LNCaP clone FGC (cell line): ENCODE measurements at regions not wholly inside any gene's neighbourhood (a gene's known extent, or its start where the extent isn't known, plus 50 kb on each side); places are given as distances from the start of the nearest gene placed in this dataset.

Source experiments
- DNase-seq: peaks from one replicate; pipeline ENCODE4 v3.0.0-alpha.2; 2011; ENCODE audit warnings: low read depth
- H3K4me3 ChIP-seq: 2 replicates; pipeline ENCODE4 v1.5.1; 2011; ENCODE audit warnings: mild to moderate bottlenecking, low read depth, low read length, control low read depth
- TF ChIP-seq, protein P1 (sequence below): IDR thresholded peaks from 2 replicates; pipeline ENCODE4 v1.5.1; 2012; ENCODE audit warnings: mild to moderate bottlenecking; ENCODE audit not compliant: control insufficient read depth, insufficient read depth; ENCODE audit errors: extremely low read depth

DNA sequence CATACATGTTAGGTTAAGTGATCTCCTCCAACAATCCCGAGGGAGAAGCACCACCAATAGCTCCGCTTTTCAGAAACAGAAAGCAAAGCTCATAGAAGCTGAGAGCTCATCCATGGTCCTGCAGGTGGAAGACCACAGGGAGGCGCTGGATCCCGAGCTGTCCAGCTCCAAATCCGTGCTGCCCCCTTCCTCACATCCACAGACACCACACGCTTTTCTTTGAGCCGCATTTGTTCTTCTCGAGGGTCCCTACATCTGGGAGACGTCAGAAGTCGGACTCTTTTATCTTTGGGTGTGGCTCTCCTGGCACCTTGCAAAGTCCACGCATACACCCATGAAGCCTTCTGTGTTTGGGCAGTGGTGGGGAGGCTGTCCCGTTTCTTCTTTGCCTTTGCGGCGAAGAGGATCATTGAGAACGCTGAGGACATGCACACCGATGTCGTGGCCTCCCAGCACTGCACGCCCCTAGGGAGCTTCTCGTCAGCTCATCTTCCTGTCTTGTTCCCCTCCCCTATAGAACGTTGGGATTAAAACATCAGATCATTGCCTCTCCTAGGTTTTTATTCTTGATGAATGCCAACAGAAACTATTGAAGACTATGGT, 184.8 kb downstream of the TEX29 start:
- no peak for DNase-seq
- no peak overlapping the region for H3K4me3 ChIP-seq
- TF ChIP-seq, protein P1, sequence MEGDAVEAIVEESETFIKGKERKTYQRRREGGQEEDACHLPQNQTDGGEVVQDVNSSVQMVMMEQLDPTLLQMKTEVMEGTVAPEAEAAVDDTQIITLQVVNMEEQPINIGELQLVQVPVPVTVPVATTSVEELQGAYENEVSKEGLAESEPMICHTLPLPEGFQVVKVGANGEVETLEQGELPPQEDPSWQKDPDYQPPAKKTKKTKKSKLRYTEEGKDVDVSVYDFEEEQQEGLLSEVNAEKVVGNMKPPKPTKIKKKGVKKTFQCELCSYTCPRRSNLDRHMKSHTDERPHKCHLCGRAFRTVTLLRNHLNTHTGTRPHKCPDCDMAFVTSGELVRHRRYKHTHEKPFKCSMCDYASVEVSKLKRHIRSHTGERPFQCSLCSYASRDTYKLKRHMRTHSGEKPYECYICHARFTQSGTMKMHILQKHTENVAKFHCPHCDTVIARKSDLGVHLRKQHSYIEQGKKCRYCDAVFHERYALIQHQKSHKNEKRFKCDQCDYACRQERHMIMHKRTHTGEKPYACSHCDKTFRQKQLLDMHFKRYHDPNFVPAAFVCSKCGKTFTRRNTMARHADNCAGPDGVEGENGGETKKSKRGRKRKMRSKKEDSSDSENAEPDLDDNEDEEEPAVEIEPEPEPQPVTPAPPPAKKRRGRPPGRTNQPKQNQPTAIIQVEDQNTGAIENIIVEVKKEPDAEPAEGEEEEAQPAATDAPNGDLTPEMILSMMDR = peak; percentile 26; the same call in 1 of the 2 replicates

DNA sequence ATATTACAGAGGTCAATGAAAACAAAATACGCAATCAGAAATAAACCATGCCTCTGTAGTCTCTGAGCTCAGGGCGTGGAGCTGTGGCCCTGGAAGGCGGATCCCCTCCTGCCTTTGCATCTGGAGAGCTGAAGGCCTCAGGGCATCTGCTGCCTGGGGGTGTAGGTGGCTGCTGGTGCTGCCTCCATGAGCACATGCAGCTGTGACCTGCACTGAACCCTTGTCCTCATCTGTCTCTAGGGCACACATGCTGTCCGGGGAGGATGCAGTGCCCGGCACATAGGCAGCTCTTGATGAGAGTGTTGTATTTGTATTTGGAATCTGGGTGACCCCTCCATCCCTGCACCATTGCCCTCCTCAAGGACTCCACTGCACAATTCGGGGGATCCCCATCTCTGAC, 185.7 kb downstream of the TEX29 start:
- no peak overlapping the region for H3K4me3 ChIP-seq
- TF ChIP-seq, protein P1 = no peak
- DNase-seq = no peak

- H3K4me3 ChIP-seq = no peak overlapping the region
- TF ChIP-seq, protein P1 = no peak
- DNase-seq = no peak
Measured at GRCh38 chr13:111506621-111507020, 186.2 kb downstream of the TEX29 start.

- no peak overlapping the region for H3K4me3 ChIP-seq
- no peak for DNase-seq
- TF ChIP-seq, protein P1 = no peak
Measured at GRCh38 chr13:111508164-111508870, 187.9 kb downstream of the TEX29 start.

- no peak for DNase-seq
- no peak overlapping the region for H3K4me3 ChIP-seq
- TF ChIP-seq, protein P1 = no peak
Measured at GRCh38 chr13:111508902-111509509, 188.6 kb downstream of the TEX29 start.

DNA sequence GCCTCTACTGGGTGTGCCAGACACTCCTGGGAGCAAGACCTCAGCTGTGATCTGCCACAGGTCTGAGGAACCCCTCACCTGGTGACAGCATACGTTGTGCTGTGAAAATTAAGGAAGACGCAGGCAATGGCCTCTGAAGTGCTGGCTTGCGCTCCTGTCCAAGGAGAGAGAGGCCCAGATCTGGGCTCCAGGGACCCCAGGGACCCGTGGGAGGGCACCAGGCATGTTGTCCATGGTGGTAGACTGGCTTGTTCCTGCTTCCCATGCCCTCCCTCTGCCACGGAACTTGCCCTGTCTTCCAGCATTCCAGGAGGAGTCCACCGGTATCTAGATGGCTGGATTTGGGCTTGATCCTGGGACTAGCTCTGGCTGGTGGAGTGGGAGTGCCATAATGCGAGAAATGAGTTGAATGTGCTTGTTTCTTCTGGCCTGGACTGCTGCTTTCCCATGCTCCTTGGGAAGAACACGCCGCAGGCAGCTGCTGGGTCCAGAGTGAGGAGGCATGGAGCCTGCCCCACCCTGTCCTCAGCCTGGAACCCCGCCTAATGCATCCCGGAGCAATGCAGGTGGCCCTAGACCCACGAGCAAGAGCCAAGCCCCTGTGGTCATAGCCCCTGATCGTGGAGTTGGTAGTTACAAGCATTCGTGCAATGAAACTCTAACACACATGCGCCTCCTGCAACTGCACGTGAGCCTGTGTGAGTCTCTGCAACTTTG, 190.2 kb downstream of the TEX29 start:
- TF ChIP-seq, protein P1 = no peak
- DNase-seq = no peak
- H3K4me3 ChIP-seq = no peak overlapping the region
